Neural progenitor cell (in vitro differentiated cells): ENCODE measurements at regions not wholly inside any gene's neighbourhood (a gene's known extent, or its start where the extent isn't known, plus 50 kb on each side); places are given as distances from the start of the nearest gene placed in this dataset.

Experiments used
- DNase-seq: peaks from one replicate; pipeline ENCODE4 v3.0.0-alpha.2; 2016; ENCODE audit warnings: low spot score
- H2AFZ ChIP-seq: fragments of 200-600 bp; sonication (generic); replicated peaks from 2 replicates; pipeline ENCODE4 v1.6.1; 2016; ENCODE audit warnings: antibody characterized with exemption
- H3F3A ChIP-seq: fragments of 200-600 bp; sonication (generic); 2 replicates; pipeline ENCODE4 v1.6.1; 2016; ENCODE audit warnings: antibody characterized with exemption, low read depth
- H3K27ac ChIP-seq: fragments of 200-600 bp; sonication (generic); 2 replicates; pipeline ENCODE4 v1.5.1; 2016; ENCODE audit warnings: mild to moderate bottlenecking
- H3K27me3 ChIP-seq: fragments of 200-600 bp; sonication (generic); 2 replicates; pipeline ENCODE4 v1.6.1; 2016; ENCODE audit warnings: mild to moderate bottlenecking, moderate library complexity
- H3K36me3 ChIP-seq: fragments of 200-600 bp; sonication (generic); 2 replicates; pipeline ENCODE4 v1.5.1; 2016
- H3K4me1 ChIP-seq: fragments of 200-600 bp; sonication (generic); 2 replicates; pipeline ENCODE4 v1.6.1; 2016; ENCODE audit warnings: mixed run types
- H3K4me2 ChIP-seq: fragments of 200-600 bp; sonication (generic); 2 replicates; pipeline ENCODE4 v1.6.1; 2016
- H3K4me3 ChIP-seq: fragments of 200-600 bp; sonication (generic); 2 replicates; pipeline ENCODE4 v1.5.1; 2016
- H3K79me2 ChIP-seq: fragments of 200-600 bp; sonication (generic); 2 replicates; pipeline ENCODE4 v1.6.1; 2016; ENCODE audit warnings: low read depth
- H3K9ac ChIP-seq: fragments of 200-600 bp; sonication (generic); 2 replicates; pipeline ENCODE4 v1.6.1; 2016
- H3K9me3 ChIP-seq: fragments of 200-600 bp; sonication (generic); 2 replicates; pipeline ENCODE4 v1.5.1; 2016; ENCODE audit warnings: low read depth
- H4K20me1 ChIP-seq: fragments of 200-600 bp; sonication (generic); 2 replicates; pipeline ENCODE4 v1.6.1; 2016; ENCODE audit warnings: low read depth
- H3K27ac Mint-ChIP-seq: 3 replicates; pipeline ENCODE4 v1.8.0; 2021; ENCODE audit warnings: mixed read lengths
- H3K27me3 Mint-ChIP-seq: 2 replicates; pipeline ENCODE4 v1.8.0; 2022; ENCODE audit warnings: low read depth, mild to moderate bottlenecking, inconsistent platforms, moderate library complexity, mixed read lengths; ENCODE audit not compliant: insufficient read depth
- H3K36me3 Mint-ChIP-seq: 3 replicates; pipeline ENCODE4 v1.8.0; 2021; ENCODE audit warnings: mixed read lengths
- H3K4me1 Mint-ChIP-seq: 3 replicates; pipeline ENCODE4 v1.8.0; 2021; ENCODE audit warnings: mixed read lengths
- H3K4me3 Mint-ChIP-seq: 3 replicates; pipeline ENCODE4 v1.8.0; 2021; ENCODE audit warnings: mild to moderate bottlenecking, moderate library complexity, mixed read lengths
- H3K9me3 Mint-ChIP-seq: 3 replicates; pipeline ENCODE4 v1.8.0; 2020; ENCODE audit warnings: mixed read lengths
- CTCF ChIP-seq: fragments of 200-600 bp; sonication (generic); IDR thresholded peaks from 2 replicates; pipeline ENCODE4 v1.5.1; 2017; ENCODE audit warnings: antibody characterized with exemption, mild to moderate bottlenecking
- EZH2 ChIP-seq: fragments of 200-600 bp; sonication (generic); IDR thresholded peaks from 2 replicates; pipeline ENCODE4 v1.6.1; 2017; ENCODE audit warnings: antibody characterized with exemption, mild to moderate bottlenecking, moderate library complexity
- EZH2phosphoT487 ChIP-seq: fragments of 200-600 bp; sonication (generic); IDR thresholded peaks from 2 replicates; pipeline ENCODE4 v1.6.1; 2017; ENCODE audit warnings: antibody characterized with exemption

DNA sequence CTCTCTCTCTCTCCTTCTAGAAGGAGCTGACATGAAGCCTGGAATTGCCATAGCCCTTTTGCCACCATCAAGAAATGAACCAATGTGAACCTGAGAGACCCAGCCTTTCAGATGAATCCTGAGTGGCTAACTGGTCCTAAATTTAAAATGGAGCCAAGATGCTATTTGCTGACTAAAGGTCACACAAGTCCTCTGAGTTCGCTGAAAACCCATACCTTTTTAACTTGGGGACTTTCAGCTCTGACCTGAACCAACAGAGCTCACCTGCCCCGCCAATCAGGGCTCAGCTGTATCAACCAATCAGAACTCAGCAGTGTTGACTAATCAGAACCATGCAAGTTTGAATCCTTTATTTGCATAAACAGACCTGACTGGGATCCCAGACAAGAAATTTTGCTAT lies 70.3 kb upstream of the MDM1 start:
- Histone ChIP-seq H3K4me2 (no peak overlapping the region), H2AFZ (no peak overlapping the region), H3K36me3 (no peaks in the 10 kb centered on the region), H3K27me3 (no peaks in the 10 kb centered on the region), H3K79me2 (no peaks in the 10 kb centered on the region), H3K4me3 (no peak overlapping the region), H4K20me1 (no peaks in the 10 kb centered on the region), H3K4me1 (no peaks in the 10 kb centered on the region), H3K27ac (no peak overlapping the region), H3K9ac (no peak overlapping the region), H3F3A (no peaks in the 10 kb centered on the region), H3K9me3 (no peaks in the 10 kb centered on the region)
- Mint-ChIP-seq H3K36me3 (no peaks in the 10 kb centered on the region), H3K27me3 (peaks cover 3% of the 10 kb centered on the region), H3K4me1 (peaks cover 12% of the 10 kb centered on the region), H3K27ac (no peak overlapping the region), H3K4me3 (no peak overlapping the region), H3K9me3 (no peaks in the 10 kb centered on the region)
- DNase-seq = no peak
- TF ChIP-seq EZH2 (no peak), EZH2phosphoT487 (no peak), CTCF (no peak)

- no peaks in the 10 kb centered on the region for H3K36me3 Mint-ChIP-seq
- H3K4me1 Mint-ChIP-seq = peaks cover 12% of the 10 kb centered on the region
- Histone ChIP-seq H3K4me3 (no peak overlapping the region), H3K79me2 (no peaks in the 10 kb centered on the region), H3K36me3 (no peaks in the 10 kb centered on the region), H3K27me3 (no peaks in the 10 kb centered on the region), H3K9me3 (no peaks in the 10 kb centered on the region), H3K4me2 (no peak overlapping the region), H3K27ac (no peak overlapping the region), H4K20me1 (no peaks in the 10 kb centered on the region), H3K4me1 (no peaks in the 10 kb centered on the region), H3F3A (no peaks in the 10 kb centered on the region), H3K9ac (no peak overlapping the region), H2AFZ (no peak overlapping the region)
- peaks cover 3% of the 10 kb centered on the region for H3K27me3 Mint-ChIP-seq
- H3K9me3 Mint-ChIP-seq = no peaks in the 10 kb centered on the region
- no peak for TF ChIP-seq EZH2
- TF ChIP-seq CTCF = no peak
- no peak for TF ChIP-seq EZH2phosphoT487
- no peak overlapping the region for H3K27ac Mint-ChIP-seq
- DNase-seq = no peak
- H3K4me3 Mint-ChIP-seq = no peak overlapping the region
These were observed 71.1 kb upstream of the MDM1 start for GRCh38 chr12:68403296-68403695.

DNA sequence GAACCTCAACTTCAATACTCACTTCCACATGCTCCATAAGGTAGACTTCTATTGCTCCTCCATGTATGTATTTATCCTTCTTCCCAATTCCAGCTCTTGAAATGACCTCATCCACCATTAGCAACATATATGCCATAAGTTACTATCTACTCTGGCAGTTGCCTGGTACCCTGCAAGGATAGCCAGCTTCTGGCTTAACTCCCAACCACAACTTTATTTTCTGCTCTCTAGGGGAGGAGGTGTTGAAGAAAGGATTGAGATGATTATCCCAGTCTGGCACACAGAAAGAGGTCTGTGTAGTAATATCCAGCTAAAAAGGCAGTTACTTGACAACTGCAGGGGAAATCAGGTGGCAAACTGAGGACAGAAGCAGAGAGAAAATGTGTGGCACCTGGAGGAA lies 71.5 kb upstream of the MDM1 start:
- Histone ChIP-seq H3F3A (no peaks in the 10 kb centered on the region), H3K27ac (no peak overlapping the region), H3K27me3 (no peaks in the 10 kb centered on the region), H4K20me1 (no peaks in the 10 kb centered on the region), H3K4me1 (no peaks in the 10 kb centered on the region), H2AFZ (no peak overlapping the region), H3K9ac (no peak overlapping the region), H3K36me3 (no peaks in the 10 kb centered on the region), H3K4me3 (no peak overlapping the region), H3K4me2 (no peak overlapping the region), H3K9me3 (no peaks in the 10 kb centered on the region), H3K79me2 (no peaks in the 10 kb centered on the region)
- peaks cover 12% of the 10 kb centered on the region for H3K4me1 Mint-ChIP-seq
- H3K27me3 Mint-ChIP-seq = peaks cover 3% of the 10 kb centered on the region
- H3K27ac Mint-ChIP-seq = no peak overlapping the region
- DNase-seq = no peak
- TF ChIP-seq EZH2 = no peak
- no peak for TF ChIP-seq CTCF
- TF ChIP-seq EZH2phosphoT487 = no peak
- H3K9me3 Mint-ChIP-seq = no peaks in the 10 kb centered on the region
- H3K4me3 Mint-ChIP-seq = no peak overlapping the region
- no peaks in the 10 kb centered on the region for H3K36me3 Mint-ChIP-seq
